SK-N-SH treated with all-trans-retinoic acid at 6 μM for 48 hours (cell line): ENCODE measurements at regions not wholly inside any gene's neighbourhood (a gene's known extent, or its start where the extent isn't known, plus 50 kb on each side); places are given as distances from the start of the nearest gene placed in this dataset.

Experiments
- ARNTL ChIP-seq: fragments of 450-650 bp; formaldehyde crosslinking; IDR thresholded peaks from 2 replicates; pipeline ENCODE4 v1.5.0; 2020; ENCODE audit warnings: low read depth, mild to moderate bottlenecking, moderate library complexity, borderline replicate concordance
- OSR1 ChIP-seq: fragments of 250-450 bp; sonication (Bioruptor Pico); IDR thresholded peaks from 2 replicates; pipeline ENCODE4 v1.8.0; 2022; ENCODE audit warnings: moderate library complexity, mild to moderate bottlenecking, inconsistent platforms
- PATZ1 ChIP-seq: fragments of 250-450 bp; sonication (Bioruptor Pico); IDR thresholded peaks from 2 replicates; pipeline ENCODE4 v1.8.0; 2020; ENCODE audit warnings: mild to moderate bottlenecking, moderate library complexity, borderline replicate concordance
- PPARA ChIP-seq: fragments of 250-450 bp; sonication (Bioruptor Pico); IDR thresholded peaks from 2 replicates; pipeline ENCODE4 v1.5.0; 2020; ENCODE audit warnings: mild to moderate bottlenecking, borderline replicate concordance
- TOX ChIP-seq: fragments of 250-450 bp; sonication (Bioruptor Pico); IDR thresholded peaks from 2 replicates; pipeline ENCODE4 v1.8.0; 2021; ENCODE audit warnings: mild to moderate bottlenecking, moderate library complexity, borderline replicate concordance
- TSHZ2 ChIP-seq: fragments of 250-450 bp; sonication (Bioruptor Pico); IDR thresholded peaks from 2 replicates; pipeline ENCODE4 v1.5.0; 2020; ENCODE audit warnings: mild to moderate bottlenecking, moderate library complexity
- ZNF565 ChIP-seq: fragments of 450-650 bp; formaldehyde crosslinking; conservative IDR thresholded peaks from 2 replicates; pipeline ENCODE4 v1.5.0; 2020; ENCODE audit warnings: low read depth, mild to moderate bottlenecking, moderate library complexity

DNA sequence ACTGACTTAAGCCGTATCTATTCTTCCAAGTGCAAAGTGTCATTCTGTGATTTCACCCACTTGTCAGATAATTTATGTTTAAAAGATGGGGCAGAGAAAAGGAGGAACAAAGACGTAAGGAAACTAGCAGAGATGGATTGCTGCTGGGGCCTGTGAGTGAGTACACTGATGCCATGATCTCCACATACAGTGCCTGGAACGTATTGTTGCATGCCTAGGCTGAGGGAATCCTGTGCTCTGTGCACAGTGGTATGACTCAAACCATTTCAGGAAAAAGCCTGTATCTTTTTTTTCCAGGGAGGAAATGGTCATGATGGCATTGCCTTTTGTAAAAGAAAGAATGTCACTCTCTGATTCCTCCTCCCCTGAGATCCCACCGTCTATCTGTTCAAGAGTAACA lies 359.5 kb upstream of the ADAMTS16 start:
- TF ChIP-seq TOX (no peak), PATZ1 (CRISPR knock-in tag) (no peak), ZNF565 (CRISPR knock-in tag) (no peak), ARNTL (no peak), TSHZ2 (CRISPR knock-in tag) (no peak), OSR1 (CRISPR knock-in tag) (no peak), PPARA (CRISPR knock-in tag) (no peak)
